ENCODE measurements at regions not wholly inside any gene's neighbourhood (a gene's known extent, or its start where the extent isn't known, plus 50 kb on each side); places are given as distances from the start of the nearest gene placed in this dataset.

GRCh38 chr4:24637173-24637572, 52.8 kb upstream of the DHX15 start:
- Histone ChIP-seq H3K9me3 (no peaks in the 10 kb centered on the region), H3K4me1 (no peaks in the 10 kb centered on the region), H3K27ac (no peak overlapping the region), H3K27me3 (no peaks in the 10 kb centered on the region), H3K36me3 (no peaks in the 10 kb centered on the region), H3K4me3 (no peak overlapping the region)
- TF ChIP-seq POLR2AphosphoS5 (IDR thresholded peaks at IDR 0.05) (no peak), EP300 (IDR thresholded peaks at IDR 0.05) (no peak), POLR2A (IDR thresholded peaks at IDR 0.05) (no peak)
- TF ChIP-seq, protein P1, sequence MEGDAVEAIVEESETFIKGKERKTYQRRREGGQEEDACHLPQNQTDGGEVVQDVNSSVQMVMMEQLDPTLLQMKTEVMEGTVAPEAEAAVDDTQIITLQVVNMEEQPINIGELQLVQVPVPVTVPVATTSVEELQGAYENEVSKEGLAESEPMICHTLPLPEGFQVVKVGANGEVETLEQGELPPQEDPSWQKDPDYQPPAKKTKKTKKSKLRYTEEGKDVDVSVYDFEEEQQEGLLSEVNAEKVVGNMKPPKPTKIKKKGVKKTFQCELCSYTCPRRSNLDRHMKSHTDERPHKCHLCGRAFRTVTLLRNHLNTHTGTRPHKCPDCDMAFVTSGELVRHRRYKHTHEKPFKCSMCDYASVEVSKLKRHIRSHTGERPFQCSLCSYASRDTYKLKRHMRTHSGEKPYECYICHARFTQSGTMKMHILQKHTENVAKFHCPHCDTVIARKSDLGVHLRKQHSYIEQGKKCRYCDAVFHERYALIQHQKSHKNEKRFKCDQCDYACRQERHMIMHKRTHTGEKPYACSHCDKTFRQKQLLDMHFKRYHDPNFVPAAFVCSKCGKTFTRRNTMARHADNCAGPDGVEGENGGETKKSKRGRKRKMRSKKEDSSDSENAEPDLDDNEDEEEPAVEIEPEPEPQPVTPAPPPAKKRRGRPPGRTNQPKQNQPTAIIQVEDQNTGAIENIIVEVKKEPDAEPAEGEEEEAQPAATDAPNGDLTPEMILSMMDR (IDR thresholded peaks at IDR 0.05), result no peak
- 95% methylated on average over 9 of the region's 13 CpGs; no CpG with 5 or more reads in 1 of the 2 donors for WGBS, 2 donors (ENCODE audit: low coverage in 1 of 2)
- no peak for ATAC-seq

DNA sequence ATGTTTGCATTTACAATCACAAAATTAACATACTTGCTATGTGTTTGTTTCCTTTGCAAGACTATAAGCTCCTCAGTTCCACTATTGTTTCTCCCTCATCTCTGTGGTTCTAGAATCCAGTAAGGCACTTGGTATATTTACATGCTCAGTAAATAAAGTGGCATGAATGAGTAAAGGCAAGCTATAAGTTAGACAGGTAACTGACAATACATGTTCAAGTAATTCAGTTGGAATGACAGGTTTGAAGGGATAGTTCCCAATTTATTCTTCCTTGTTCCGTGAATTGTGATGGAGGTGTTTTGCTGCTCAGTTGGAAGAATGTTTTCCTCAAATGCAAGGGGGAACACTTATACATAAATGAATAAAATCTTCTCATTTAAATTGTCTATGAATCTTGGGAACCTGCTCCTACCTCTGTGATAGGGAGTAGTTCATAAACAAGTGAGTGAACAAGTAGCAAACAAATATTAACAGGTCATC, 54.1 kb upstream of the DHX15 start:
- WGBS, 2 donors (ENCODE audit: low coverage in 1 of 2), result 91 to 100% methylated on average over 1 of the region's 1 CpG
- ATAC-seq, result no peak
- Histone ChIP-seq H3K27me3 (no peaks in the 10 kb centered on the region), H3K4me3 (no peak overlapping the region), H3K4me1 (no peaks in the 10 kb centered on the region), H3K36me3 (no peaks in the 10 kb centered on the region), H3K27ac (no peak overlapping the region), H3K9me3 (no peaks in the 10 kb centered on the region)
- TF ChIP-seq EP300 (IDR thresholded peaks at IDR 0.05) (no peak), POLR2AphosphoS5 (IDR thresholded peaks at IDR 0.05) (no peak), POLR2A (IDR thresholded peaks at IDR 0.05) (no peak)
- TF ChIP-seq, protein P1 (IDR thresholded peaks at IDR 0.05), result no peak

DNA sequence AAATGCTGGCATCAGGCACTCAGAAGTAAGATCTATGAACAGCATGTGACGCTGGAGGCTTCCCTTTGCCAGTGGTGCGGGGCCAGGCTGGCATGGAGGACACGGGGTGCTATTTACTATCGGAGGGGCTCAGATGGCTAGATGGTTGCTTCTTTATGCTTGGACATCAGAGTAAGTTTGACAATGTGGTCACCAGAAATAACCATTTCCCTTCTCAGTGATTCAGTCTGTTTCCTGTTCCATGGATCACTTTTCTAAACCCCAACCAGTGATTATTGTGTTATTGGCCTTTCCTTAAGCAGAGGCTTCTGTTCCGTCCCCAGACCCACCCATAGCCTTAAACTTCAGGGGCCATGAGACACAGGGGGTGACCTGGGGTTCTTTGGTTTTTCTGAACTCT, 55.4 kb upstream of the DHX15 start:
- Histone ChIP-seq H3K27me3 (no peaks in the 10 kb centered on the region), H3K4me1 (peaks cover 0 to under 1% (median 0%) of the 10 kb centered on the region in 3 donors), H3K36me3 (no peaks in the 10 kb centered on the region), H3K4me3 (no peak overlapping the region), H3K9me3 (no peaks in the 10 kb centered on the region), H3K27ac (no peak overlapping the region)
- ATAC-seq, result no peak
- 85% methylated on average over 5 of the region's 5 CpGs; no CpG with 5 or more reads in 1 of the 2 donors for WGBS, 2 donors (ENCODE audit: low coverage in 1 of 2)
- TF ChIP-seq POLR2A (IDR thresholded peaks at IDR 0.05) (no peak), POLR2AphosphoS5 (IDR thresholded peaks at IDR 0.05) (no peak), EP300 (IDR thresholded peaks at IDR 0.05) (no peak)
- TF ChIP-seq, protein P1 (IDR thresholded peaks at IDR 0.05), result no peak

- TF ChIP-seq EP300 (IDR thresholded peaks at IDR 0.05), result no peak
- TF ChIP-seq, protein P1 (IDR thresholded peaks at IDR 0.05), result no peak
- TF ChIP-seq POLR2AphosphoS5 (IDR thresholded peaks at IDR 0.05), result no peak
- no peak for TF ChIP-seq POLR2A (IDR thresholded peaks at IDR 0.05)
Measured at GRCh38 chr4:24640366-24640765, 56.0 kb upstream of the DHX15 start.

DNA sequence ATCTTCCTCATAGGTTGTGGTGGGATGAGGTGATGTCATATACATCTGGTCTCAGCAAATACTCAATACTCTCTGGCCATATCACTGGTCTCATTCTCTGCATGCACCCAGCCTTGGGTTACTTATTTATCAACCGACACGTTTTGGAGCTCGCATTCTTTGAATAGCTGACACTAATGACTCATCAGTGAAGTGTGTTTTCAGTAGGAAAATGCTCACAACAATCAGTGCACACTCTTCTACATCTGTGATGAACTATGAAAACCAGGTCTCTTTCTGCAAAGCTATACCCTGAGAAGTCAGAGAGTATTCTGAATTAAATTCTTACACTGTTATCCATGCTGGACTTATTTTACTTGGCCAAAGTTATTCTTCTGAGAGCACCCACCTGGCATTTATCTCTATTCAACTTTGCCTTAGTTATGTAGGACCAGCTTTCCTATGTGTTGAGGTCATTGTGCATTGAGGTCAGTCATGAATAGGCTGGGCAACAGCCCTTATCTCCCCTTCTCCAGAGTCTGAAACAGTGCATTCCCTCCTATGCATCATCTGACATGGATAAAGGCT, 58.7 kb upstream of the DHX15 start:
- Histone ChIP-seq H3K9me3 (no peaks in the 10 kb centered on the region), H3K36me3 (no peaks in the 10 kb centered on the region), H3K4me1 (peaks cover 0 to 15% (median 0%) of the 10 kb centered on the region in 3 donors), H3K4me3 (no peak overlapping the region), H3K27me3 (no peaks in the 10 kb centered on the region), H3K27ac (no peak overlapping the region)
- ATAC-seq, result no peak
- TF ChIP-seq POLR2AphosphoS5 (IDR thresholded peaks at IDR 0.05), result no peak
- TF ChIP-seq EP300 (IDR thresholded peaks at IDR 0.05), result no peak
- no peak for TF ChIP-seq POLR2A (IDR thresholded peaks at IDR 0.05)
- TF ChIP-seq, protein P1 (IDR thresholded peaks at IDR 0.05), result no peak
- 19 to 20% methylated on average over 3 of the region's 3 CpGs for WGBS, 2 donors (ENCODE audit: low coverage in 1 of 2)

More at GRCh38 chr4:24640366-24640765, 56.0 kb upstream of the DHX15 start:
- Histone ChIP-seq H3K27me3 (no peaks in the 10 kb centered on the region), H3K36me3 (no peaks in the 10 kb centered on the region), H3K9me3 (no peaks in the 10 kb centered on the region), H3K4me1 (peaks cover 0 to 7% (median 0%) of the 10 kb centered on the region in 3 donors), H3K4me3 (no peak overlapping the region), H3K27ac (no peak overlapping the region)
- ATAC-seq, result no peak
- WGBS, 2 donors (ENCODE audit: low coverage in 1 of 2), result 65 to 74% methylated on average over 4 to 7 of the region's 7 CpGs

Measured in gastroesophageal sphincter (tissue), 4 donors.